ENCODE measurements at regions not wholly inside any gene's neighbourhood (a gene's known extent, or its start where the extent isn't known, plus 50 kb on each side); places are given as distances from the start of the nearest gene placed in this dataset.

DNA sequence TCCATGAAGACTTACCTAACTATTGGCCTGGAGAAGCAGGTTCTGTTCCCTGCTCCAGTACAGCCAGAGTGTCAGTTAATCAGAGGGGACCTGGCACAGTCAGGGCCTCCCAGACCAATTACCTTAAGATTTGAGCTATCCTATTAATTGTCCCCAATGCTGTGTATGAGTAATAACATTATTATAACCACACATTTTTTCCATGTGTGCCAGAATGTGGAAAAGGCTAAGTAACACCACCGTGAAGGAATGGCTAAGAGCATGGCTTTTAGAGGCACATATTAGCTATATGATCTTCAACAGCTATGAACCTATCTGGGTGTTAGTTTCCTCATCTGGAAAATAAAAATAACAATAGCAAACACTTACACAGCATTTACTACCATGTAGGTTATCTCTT lies 111.1 kb upstream of the RAP1B start:
- no peaks in the 10 kb centered on the region for H3K36me3 ChIP-seq (ENCODE audit: control insufficient read depth in 1 of 2, insufficient read depth in 2 of 2, low read length in 2 of 2)
- BruUV-seq (replicated peaks): no TSS peak
- no peaks in the 10 kb centered on the region for H3K79me2 ChIP-seq (ENCODE audit: insufficient read depth, low read length)
- CTCF ChIA-PET: no interaction called here
- no peak overlapping the region for H3K4me3 ChIP-seq (replicated peaks in 1 of 2; ENCODE audit: low read depth in 1 of 2, low read length in 2 of 2)
- H3K27me3 ChIP-seq (ENCODE audit: insufficient read depth, low read length): no peaks in the 10 kb centered on the region
- no peaks in the 10 kb centered on the region for H3K9me2 ChIP-seq (ENCODE audit: insufficient read depth)
- H3K4me2 ChIP-seq (ENCODE audit: low read length): no peak overlapping the region
- H2AFZ ChIP-seq (ENCODE audit: low read depth, low read length, poor library complexity, severe bottlenecking): no peak overlapping the region
- POLR2A ChIA-PET: no interaction called here
- intact Hi-C loops (cut with micrococcal nuclease): no loop called here
- no peak for TF ChIP-seq RAD21 (IDR thresholded peaks at IDR 0.05; ENCODE audit: low read depth)
- no peak for TF ChIP-seq ELF1 (IDR thresholded peaks at IDR 0.05; ENCODE audit: borderline replicate concordance, low read depth)
- TF ChIP-seq ZFX (IDR thresholded peaks at IDR 0.05): no peak
- no peak for TF ChIP-seq EZH2 (IDR thresholded peaks at IDR 0.05)
- TF ChIP-seq, protein P1, sequence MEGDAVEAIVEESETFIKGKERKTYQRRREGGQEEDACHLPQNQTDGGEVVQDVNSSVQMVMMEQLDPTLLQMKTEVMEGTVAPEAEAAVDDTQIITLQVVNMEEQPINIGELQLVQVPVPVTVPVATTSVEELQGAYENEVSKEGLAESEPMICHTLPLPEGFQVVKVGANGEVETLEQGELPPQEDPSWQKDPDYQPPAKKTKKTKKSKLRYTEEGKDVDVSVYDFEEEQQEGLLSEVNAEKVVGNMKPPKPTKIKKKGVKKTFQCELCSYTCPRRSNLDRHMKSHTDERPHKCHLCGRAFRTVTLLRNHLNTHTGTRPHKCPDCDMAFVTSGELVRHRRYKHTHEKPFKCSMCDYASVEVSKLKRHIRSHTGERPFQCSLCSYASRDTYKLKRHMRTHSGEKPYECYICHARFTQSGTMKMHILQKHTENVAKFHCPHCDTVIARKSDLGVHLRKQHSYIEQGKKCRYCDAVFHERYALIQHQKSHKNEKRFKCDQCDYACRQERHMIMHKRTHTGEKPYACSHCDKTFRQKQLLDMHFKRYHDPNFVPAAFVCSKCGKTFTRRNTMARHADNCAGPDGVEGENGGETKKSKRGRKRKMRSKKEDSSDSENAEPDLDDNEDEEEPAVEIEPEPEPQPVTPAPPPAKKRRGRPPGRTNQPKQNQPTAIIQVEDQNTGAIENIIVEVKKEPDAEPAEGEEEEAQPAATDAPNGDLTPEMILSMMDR (IDR thresholded peaks at IDR 0.05 in 2 of 3, conservative IDR thresholded peaks at IDR 0.05 in 1 of 3; ENCODE audit: borderline replicate concordance in 1 of 3, insufficient read depth in 1 of 3, low read depth in 2 of 3, low read length in 2 of 3): no peak
- TF ChIP-seq YY1 (IDR thresholded peaks at IDR 0.05; ENCODE audit: extremely low read depth, insufficient replicate concordance, low read depth, low read length): no peak
- TF ChIP-seq FOSL1 (IDR thresholded peaks at IDR 0.05; ENCODE audit: low read depth): no peak
- no peak for TF ChIP-seq SP1 (IDR thresholded peaks at IDR 0.05; ENCODE audit: low read depth)
- no peak for TF ChIP-seq TCF7L2 (IDR thresholded peaks at IDR 0.05; ENCODE audit: borderline replicate concordance, extremely low read depth, insufficient read depth, insufficient read length)
- no peak for TF ChIP-seq SIN3A (IDR thresholded peaks at IDR 0.05; ENCODE audit: low read depth)
- TF ChIP-seq ZNF274 (IDR thresholded peaks at IDR 0.05; ENCODE audit: low read depth, low read length): no peak
- TF ChIP-seq POLR2AphosphoS5 (IDR thresholded peaks at IDR 0.05; ENCODE audit: low read depth, low read length): no peak
- TF ChIP-seq EGR1 (IDR thresholded peaks at IDR 0.05; ENCODE audit: low read depth): no peak
- no peak for TF ChIP-seq JUND (IDR thresholded peaks at IDR 0.05)
- no peak for TF ChIP-seq EZH2phosphoT487 (IDR thresholded peaks at IDR 0.05; ENCODE audit: borderline replicate concordance)
- no peak for TF ChIP-seq SRF (IDR thresholded peaks at IDR 0.05; ENCODE audit: low read depth)
- H3K9ac ChIP-seq (ENCODE audit: low read length): no peak overlapping the region
- no peaks in the 10 kb centered on the region for H3K9me3 ChIP-seq (ENCODE audit: control insufficient read depth in 1 of 2, insufficient read depth in 1 of 2, low read depth in 1 of 2, low read length in 2 of 2)
- no peak for DNase-seq (ENCODE audit: low read depth, low spot score)
- no peaks in the 10 kb centered on the region for H4K20me1 ChIP-seq (ENCODE audit: insufficient read depth)
- RAD21 ChIA-PET (ENCODE audit: low non-redundant PET in 1 of 2, low total read pairs in 2 of 2, uncharacterized antibody in 2 of 2, unreplicated experiment in 2 of 2): no interaction called here
- peaks cover 5 to 24% of the 10 kb centered on the region in 2 experiments; a peak in 3 of 4 replicates for H3K4me1 ChIP-seq (ENCODE audit: control insufficient read depth in 1 of 2, insufficient read depth in 2 of 2, low read length in 2 of 2)
- ATAC-seq: no peak
- H3K27ac ChIP-seq (ENCODE audit: low read depth, low read length): no peak overlapping the region
